CD4-positive, alpha-beta T cell treated with Interferon alpha-2 for 1 hour (primary cell): ENCODE measurements at regions not wholly inside any gene's neighbourhood (a gene's known extent, or its start where the extent isn't known, plus 50 kb on each side); places are given as distances from the start of the nearest gene placed in this dataset.
"Not testable (repeated sequence)": the region's sequence is repeated elsewhere in the genome, so short reads cannot be mapped to it uniquely, and the experiment has no call there.

Experiments used
- DNase-seq, 2 donors: peaks; one replicate each; pipeline ENCODE4 v3.0.0-alpha.2; 2020 to 2022

GRCh38 chr3:26193558-26193957 lies 403.7 kb downstream of the OXSM start:
- no peak for DNase-seq

GRCh38 chr3:26196781-26197180 lies 406.9 kb downstream of the OXSM start:
- DNase-seq = no peak

- DNase-seq = no peak
Measured at GRCh38 chr3:26198609-26199008, 408.7 kb downstream of the OXSM start.

- no peak for DNase-seq
Measured at GRCh38 chr3:26202169-26202568, 412.3 kb downstream of the OXSM start.

- DNase-seq = no peak
Measured at GRCh38 chr3:26205475-26205874, 415.6 kb downstream of the OXSM start.

- DNase-seq = no peak
Measured at GRCh38 chr3:26208201-26208600, 414.4 kb upstream of the LRRC3B start.

GRCh38 chr3:26229801-26230200 lies 392.8 kb upstream of the LRRC3B start:
- no peak for DNase-seq

GRCh38 chr3:26233374-26233773 lies 389.2 kb upstream of the LRRC3B start:
- DNase-seq = no peak

- no peak for DNase-seq
Measured at GRCh38 chr3:26236531-26236930, 386.0 kb upstream of the LRRC3B start.

- DNase-seq = no peak
Measured at GRCh38 chr3:26237036-26237682, 385.4 kb upstream of the LRRC3B start.

- not testable (repeated sequence) for DNase-seq
Measured at GRCh38 chr3:26244586-26244985, 378.0 kb upstream of the LRRC3B start.

- no peak for DNase-seq
Measured at GRCh38 chr3:26245236-26245635, 377.3 kb upstream of the LRRC3B start.

- DNase-seq = no peak
Measured at GRCh38 chr3:26246901-26247300, 375.7 kb upstream of the LRRC3B start.

- DNase-seq = no peak
Measured at GRCh38 chr3:26247712-26248111, 374.9 kb upstream of the LRRC3B start.

GRCh38 chr3:26252001-26252400 lies 370.6 kb upstream of the LRRC3B start:
- no peak for DNase-seq

GRCh38 chr3:26256224-26256623 lies 366.3 kb upstream of the LRRC3B start:
- no peak for DNase-seq

- no peak for DNase-seq
Measured at GRCh38 chr3:26259176-26259575, 363.4 kb upstream of the LRRC3B start.

GRCh38 chr3:26260139-26260538 lies 362.4 kb upstream of the LRRC3B start:
- DNase-seq = no peak

GRCh38 chr3:26264708-26265107 lies 357.9 kb upstream of the LRRC3B start:
- DNase-seq = no peak

- DNase-seq = no peak
Measured at GRCh38 chr3:26271848-26272247, 350.7 kb upstream of the LRRC3B start.

- DNase-seq = no peak
Measured at GRCh38 chr3:26273196-26273595, 349.4 kb upstream of the LRRC3B start.

- DNase-seq = no peak
Measured at GRCh38 chr3:26279091-26279490, 343.5 kb upstream of the LRRC3B start.

GRCh38 chr3:26280517-26280916 lies 342.1 kb upstream of the LRRC3B start:
- no peak for DNase-seq

- no peak for DNase-seq
Measured at GRCh38 chr3:26281284-26281985, 341.1 kb upstream of the LRRC3B start.

- not testable (repeated sequence) for DNase-seq
Measured at GRCh38 chr3:26284503-26284902, 338.1 kb upstream of the LRRC3B start.
